NCI-H1417 treated with DMSO at 0.1 percent for 48 hours (cell line): ENCODE measurements at regions not wholly inside any gene's neighbourhood (a gene's known extent, or its start where the extent isn't known, plus 50 kb on each side); places are given as distances from the start of the nearest gene placed in this dataset.

Source experiments
- DNase-seq: peaks from one replicate; lab custom pipeline; 2025; lab: John Stamatoyannopoulos, UW

DNA sequence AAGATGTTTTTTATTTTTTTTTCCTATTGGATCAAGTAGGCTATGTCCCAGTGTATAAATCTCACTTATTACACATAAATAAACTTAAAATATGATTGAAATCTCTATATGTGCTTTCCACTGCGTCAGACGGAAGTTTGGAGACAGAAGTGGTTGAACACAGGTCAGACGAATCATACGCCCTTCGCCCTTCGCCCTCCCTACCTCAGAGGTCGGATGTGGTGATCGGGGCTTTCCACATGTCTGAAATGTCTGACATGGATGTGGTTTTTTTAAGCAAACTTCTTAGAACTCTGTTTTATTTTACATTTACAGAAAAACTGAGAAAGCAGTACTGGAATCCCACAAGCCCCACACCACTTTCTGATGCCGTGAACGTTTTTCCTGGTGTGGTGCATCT lies 344.4 kb downstream of the THBS2 start:
- no peak for DNase-seq

DNA sequence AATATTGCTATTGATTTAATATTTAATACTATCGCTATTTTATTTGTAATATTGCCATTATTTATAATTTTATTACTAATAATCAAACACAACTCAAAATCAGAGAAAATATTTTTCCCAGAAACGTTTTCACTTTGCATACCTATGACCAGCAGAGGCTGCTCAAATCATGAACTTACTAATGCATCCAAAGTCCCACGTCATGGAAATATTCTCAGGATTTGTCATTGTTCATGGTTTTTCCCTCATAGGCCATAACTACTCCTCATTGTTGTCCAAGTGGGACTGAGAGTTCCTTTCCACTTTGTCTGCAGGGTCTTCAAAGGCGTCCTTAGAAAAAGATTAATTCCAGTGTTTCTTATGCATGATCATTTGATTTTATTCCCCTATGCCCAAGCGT lies 344.8 kb downstream of the THBS2 start:
- no peak for DNase-seq

DNA sequence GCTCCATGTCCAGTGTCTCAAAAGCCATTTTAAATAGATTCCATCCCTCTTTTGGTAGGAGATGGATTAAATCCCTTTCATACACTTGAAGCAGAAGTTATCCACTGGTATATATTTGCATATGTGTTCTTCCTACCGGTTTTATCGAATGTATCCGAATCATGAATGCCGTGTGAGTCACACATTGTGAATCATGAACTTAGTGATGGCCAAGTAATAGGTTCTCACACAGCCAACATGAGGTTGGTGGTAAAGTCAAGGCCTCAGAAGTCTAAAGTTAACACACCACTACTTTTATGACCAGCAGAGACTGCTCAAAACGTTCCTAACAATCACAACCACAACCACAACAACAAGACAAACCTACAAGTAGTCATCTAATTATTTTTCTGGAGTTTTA lies 345.5 kb downstream of the THBS2 start:
- DNase-seq: no peak

DNA sequence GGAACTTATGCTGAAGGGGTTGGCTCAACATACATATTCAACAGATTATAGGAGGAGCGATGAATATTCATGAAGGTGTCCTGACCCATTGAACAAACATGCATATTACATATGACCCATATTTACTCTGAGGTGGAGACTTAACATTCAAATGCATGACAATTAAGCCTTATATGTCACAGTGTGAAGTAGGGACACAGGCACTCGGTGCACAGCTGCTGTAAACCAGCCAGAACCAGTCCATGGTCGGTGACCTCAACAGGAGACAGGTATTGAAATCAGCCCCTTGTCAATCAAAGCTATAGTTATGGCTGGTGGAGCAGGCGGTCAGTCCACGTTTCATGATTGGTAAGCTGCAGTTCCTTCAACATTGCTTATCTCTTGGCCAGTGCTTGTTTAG lies 347.3 kb downstream of the THBS2 start:
- no peak for DNase-seq

DNA sequence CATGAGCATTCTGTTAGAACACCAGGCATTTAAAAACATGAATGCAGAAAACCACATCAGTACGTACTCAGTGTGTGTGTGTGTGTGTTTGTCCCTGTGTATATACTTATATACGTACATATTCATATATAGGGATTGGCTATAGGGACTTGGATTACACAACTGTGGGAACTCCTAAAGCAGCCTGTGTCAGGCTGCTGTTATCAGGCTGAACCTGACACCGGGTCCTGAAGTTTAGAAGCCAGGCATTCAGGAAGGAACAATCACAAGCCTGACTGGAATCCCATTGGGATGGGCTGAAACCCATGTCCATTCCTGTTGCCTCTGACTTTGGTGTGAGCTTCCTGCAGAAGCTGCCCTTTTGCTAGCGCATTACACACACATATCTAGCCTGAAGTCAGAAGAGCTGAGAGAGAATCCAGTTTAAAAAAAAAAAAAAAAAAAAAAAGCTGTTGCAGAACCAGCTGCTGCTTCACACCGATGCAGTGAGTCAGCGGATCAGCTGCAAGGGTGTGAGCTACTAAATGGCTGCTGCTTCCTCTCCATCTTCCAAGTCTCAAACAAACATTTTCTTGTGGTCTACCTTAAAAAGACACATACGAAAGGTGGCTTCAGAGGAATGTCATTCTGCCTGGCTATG lies 348.1 kb downstream of the THBS2 start:
- DNase-seq: no peak

DNA sequence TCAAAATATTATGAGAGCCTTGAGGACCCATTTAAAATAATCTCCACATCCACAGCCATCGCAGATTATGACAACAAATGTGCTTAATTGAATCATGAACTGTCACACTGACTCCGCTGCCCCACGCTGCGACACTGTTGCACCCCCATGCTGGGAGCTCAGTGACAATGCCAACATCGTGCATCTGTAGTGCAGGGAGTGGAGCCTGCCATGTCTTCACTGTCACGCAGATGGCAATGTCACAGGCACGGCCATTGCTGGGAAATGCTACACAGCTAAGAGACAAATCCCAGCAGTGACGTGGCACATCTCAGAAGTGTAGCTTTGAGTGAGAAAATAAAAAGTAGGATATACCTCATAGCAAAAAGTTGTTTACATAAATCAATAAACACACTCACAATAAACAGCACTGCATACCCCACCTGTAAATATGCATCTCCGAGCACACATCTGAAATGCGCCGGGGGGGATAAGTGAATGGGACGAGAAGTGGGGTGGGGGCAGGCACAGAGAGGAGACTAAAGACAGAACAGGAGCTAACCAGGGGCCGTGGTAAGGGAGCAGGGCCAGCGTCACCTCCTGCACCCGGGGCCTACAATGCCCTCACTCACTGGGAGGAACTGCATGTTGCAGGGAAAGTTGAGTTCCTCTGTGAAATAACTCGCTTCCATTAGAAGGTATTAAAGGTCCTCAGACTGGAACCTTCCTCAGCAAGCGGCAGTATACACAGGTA lies 349.9 kb downstream of the THBS2 start:
- no peak for DNase-seq

DNA sequence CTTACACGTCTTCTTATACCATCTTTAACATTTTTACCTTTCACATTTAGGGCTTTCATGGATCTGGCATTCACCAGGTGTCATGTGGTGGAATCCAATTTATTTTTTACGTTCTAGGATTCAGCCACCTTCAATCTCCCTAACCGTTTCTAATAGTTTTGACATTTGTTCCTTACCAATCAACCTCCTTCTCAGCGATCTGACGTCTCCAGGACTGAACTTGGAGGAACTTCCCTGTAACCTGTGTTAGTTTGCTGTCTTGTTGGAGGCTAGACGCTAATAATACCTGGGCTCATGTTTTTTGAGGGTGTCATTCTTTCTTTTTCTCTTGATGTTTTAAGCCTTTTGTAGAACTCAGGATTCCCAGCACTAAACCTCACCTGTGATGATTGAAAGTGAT lies 351.6 kb downstream of the THBS2 start:
- DNase-seq: no peak

DNA sequence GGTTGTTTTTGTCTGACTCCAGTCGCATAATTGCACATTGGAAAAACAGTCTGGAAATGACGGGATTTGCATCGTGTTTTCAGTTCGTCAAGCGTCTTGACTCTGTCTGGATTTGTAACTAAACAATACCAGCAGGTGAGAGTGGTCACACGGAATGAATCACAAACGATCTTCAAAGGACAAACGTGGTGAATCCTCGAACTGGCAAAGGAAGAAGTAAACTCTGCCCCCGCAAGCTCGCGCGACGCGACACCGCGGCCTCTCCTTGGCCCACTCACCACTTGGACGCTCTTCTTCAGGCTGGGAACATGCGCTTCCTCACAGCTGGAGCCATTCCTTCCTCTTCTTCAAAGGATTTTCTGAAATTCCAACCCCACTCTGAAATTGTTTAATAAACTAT lies 352.6 kb downstream of the THBS2 start:
- no peak for DNase-seq

DNA sequence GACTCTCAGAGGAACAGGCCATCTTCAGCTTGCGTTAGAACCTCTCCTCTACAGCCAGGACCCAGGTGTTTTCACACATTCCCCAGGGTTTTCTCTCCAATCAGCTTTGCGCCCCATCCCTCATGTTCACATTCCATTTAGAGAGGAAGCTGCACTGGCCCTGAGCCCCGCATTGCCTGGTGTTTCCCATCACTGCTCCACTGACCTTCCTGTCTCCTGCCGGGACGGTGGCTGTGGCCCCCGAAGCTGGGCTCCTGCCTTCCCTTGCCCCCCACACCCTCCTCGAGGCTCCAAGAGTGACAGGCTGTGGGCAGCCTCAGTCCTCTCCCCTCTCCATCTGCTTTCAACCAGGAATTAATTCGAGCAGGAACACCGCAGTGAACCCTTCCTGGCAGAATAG lies 357.3 kb downstream of the THBS2 start:
- DNase-seq: no peak

DNA sequence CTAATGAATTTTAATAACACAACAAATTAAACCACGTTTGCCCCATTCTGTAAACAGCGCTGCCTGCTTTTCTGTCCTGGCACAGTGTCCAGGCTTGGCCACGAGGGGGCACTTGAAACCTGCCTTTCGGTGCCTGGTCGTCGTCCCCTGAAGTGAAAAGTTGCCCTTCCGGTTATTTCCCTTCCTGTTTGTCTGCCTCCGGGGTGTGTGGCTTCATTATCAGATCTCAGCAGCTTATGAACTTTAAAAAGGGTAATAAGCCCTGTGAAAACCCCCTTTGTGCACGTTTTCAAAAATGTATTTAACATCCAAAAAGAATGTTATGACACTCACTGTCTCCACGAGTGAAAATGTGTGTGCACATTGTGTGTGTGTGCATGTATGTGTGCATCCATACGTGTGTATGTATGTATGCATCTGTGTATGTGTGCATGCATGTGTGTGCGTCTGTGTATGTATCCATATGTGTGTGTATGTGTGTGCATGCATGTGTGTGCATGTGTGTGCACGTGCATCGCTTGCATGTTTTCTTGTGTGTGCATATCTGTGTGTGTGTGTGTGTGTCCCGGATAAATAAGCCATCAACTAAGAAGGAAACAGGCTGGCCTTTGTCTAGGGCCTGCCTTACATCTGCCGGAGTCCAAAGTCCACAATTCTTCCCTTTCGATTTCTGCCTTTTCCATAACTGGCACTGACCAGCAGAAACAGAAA lies 358.4 kb downstream of the THBS2 start:
- no peak for DNase-seq

DNA sequence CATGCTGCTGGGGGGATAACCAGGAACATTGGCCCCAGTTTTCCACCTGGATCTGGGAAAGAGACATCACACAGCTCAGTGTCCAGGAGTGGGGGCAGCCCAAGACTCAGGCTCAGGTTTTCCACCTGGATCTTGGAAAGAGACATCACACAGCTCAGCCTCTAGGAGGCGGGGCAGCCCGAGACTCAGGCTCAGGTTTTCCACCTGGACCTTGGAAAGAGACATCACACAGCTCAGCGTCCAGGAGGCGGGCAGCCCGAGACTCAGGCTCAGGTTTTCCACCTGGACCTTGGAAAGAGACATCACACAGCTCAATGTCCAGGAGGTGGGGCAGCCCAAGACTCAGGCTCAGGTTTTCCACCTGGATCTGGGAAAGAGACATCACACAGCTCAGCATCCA lies 361.6 kb downstream of the THBS2 start:
- no peak for DNase-seq

DNA sequence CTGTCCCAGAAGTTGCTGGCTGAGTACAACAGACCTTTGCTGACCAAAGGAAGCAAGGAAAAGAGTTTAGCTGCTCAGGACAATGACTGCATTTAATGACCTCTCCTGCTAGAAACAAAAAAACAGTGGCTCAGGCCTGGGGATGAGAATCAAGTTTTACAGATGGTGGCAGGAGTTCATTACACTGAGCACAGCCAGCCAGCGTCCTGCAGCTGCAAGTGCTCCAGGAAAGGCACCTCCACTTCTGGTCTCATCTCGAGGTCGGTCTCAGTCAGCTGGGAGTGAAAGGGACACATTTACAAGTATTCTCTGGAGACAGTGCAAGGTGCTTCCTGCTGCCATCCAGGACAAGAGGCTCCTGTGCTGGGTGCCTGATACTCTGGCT lies 362.7 kb downstream of the THBS2 start:
- no peak for DNase-seq

DNA sequence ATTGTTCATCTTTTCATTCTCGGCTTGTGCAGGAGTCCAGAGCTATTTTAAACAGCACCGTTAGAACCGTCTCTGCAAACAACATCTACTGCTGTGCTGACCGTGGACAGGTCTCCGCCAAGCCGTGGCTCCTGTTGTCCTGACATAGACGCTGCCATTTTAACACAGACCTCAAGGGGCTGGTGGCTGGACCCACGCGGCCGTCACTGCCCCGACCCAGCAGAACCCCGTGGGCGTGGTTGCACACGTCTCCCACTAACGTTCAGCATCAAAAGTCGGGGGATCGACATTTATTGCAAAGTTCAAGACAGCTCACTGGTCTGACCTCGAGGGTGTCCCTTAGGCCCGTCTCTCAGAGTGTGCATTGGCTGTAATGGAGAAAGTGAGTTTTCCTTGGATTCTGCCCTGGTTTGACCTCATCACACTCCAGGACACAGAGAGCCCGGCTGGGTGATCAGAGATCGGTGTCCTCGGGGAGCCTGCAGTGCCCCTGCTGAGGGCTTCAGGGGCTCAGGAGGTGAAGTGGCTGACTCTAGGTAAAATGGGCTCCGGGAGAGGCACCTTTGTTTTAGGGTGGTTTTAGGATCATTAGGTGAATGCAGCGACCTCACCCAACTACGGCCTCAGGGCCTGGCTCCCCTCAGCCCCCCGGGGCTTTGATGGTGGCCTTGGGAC lies 363.2 kb downstream of the THBS2 start:
- DNase-seq: no peak

DNA sequence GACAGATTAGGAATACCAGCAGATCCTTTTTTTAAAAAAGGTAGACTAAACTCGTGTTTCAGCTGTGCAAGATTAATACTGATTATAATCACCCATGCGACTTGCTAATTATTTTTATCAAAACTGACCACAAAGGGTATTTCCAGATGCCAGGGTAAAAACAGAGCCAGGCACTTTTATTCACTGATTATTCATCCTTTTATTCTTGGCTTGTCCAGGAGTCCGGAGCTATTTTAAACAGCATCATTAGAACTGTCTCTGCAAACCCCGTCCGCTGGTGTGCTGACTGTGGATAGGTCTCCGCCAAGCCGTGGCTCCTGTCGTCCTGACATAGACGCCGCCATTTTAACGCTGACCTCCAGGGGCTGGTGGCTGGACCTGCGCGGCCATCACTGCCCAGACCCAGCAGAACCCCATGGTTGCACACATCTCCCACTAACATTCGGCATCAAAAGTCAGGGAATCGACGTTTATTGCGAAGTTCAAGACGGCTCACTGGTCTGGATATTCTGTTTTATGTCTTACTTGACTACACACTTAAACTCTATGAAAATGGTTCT lies 364.8 kb downstream of the THBS2 start:
- DNase-seq: no peak

DNA sequence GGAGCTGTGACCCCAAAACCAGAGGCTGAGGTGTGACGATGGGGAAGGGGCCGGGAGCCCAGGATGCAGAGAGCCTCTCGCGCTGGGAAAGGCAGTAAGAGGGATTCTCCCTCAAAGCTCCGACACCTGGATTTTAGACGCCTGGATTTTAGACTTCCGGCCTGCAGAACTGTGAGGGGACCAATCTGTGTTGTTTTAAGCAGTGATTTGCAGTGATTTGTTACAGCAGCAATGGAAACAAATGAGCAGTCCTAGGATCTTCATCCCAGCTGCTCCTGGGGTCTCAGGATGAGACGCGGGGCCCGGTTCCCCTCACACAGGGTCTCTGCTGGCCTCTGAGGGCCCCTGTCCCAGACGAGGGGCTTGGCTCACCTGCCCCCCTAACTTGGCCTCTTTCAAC lies 365.5 kb downstream of the THBS2 start:
- no peak for DNase-seq

DNA sequence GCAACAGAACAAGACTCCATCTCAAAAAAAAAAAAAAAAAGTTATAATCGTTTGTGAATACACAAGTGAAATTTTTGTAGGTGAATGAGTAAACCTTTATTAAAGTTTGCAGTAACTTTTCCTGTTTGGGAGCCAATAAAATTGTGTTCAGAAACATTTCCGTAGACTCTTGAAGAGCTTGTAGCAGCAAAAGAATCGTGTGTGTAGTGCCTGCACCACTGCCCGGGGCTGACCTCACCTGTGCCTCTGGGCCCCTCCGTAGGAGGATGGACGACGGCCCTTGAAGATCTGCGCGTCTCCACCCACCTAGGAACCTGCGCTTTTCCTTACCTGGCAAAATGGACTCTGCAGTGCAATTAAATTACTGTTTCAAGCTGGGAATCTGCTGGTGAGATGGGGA lies 366.0 kb downstream of the THBS2 start:
- no peak for DNase-seq

DNA sequence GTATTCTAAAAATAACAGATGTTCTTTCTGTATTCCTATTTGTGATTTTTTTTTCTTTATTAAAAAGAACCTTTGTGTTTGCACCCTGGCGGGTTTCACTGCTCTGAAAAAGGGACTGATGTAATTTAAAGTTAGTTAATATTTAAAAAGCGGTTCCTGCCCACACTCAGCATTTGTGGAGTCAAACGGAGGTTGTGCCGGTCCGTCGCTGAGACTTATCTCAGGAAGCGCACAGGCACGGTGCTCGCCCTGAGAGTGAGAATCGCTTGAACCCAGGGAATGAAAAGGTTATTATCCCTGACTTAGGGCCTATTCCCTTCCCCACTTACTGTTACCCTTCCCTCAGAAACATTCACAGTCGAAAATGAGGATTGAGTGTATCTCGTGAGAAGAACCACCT lies 366.7 kb downstream of the THBS2 start:
- DNase-seq: no peak

DNA sequence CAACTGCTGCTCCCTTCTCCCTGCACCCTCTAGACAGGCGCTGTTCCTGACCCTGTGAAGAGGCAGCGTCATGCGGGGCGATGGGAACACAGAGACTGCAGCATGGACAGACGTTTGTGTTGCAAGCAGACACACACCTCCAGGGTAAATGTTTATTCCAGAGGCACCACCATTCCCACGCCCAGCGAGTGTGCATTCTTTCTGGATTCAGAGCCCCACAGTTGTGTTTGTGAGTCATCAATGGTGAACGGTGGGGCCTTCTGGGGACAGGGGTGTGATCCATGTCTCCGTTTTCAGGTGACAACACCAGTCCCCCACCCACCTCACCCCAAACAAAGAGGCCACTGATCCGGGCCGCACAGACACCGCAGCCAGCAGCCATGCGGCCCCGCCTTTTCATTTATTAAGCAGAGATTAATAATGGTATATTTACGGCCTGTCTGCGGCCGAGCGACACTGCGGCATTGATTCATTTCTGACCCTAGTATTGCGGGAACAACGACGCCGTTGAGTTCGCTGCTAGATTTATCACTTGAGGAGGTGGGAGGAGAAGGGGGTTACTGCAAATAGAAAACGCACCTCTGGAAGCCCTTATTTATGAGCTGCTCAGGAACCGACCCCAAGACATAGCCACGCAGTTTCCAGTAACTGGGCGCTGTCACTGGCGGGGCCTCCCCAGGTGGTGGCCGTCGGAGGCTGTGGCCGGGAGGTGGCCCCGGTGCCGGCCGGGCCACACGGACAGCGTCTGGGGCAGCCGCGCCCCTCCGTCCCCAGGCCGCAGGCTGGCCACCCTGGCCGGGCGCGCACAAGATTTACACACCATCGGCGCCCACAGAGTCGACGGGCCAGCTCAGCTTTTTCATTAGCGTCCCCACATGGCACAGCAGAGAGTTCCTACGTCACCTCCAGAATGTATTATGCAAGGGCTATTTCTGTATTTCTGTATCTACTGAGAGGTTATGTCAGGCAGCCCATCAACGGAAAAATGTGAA lies 367.6 kb downstream of the THBS2 start:
- no peak for DNase-seq

DNA sequence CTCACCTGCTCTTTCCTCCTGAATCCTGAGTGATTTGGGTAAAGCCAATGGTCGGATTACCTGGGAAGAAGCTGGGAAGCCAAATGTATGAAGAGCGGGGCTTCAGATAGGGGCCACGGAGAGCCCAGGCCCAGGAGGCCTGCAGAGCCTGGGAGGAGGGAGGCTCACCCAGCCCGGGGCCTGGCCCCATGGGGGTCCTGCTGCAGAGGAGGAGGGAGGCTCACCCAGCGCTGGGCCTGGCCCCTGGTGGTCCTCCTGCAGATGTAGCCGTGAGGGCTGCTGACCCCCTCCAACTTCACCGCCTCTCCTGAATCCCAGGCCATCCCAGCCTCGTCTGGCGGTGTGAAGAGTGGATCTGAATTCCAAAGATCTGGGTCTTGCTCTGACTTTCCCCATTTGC lies 368.4 kb downstream of the THBS2 start:
- DNase-seq: no peak

DNA sequence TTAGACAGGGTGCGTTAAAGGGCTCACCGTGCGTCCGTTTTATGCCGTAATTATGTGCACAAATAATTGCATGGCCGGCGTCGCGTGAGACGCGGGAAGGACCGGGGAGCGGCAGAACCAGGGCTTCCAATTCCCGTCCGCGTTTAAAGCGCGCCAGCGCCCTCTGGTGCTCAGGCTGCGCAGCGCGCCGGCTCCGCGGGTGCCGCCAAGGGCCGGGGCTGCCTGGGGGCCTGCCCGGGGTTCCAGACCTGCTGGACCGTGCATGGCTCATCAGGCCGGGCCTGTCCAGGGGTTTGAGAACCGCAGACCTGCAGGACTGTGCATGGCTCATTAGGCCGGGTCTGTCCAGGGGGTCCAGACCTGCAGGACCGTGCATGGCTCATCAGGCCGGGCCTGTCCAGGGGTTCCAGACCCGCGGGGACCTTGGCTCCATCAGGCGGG lies 369.0 kb downstream of the THBS2 start:
- no peak for DNase-seq

DNA sequence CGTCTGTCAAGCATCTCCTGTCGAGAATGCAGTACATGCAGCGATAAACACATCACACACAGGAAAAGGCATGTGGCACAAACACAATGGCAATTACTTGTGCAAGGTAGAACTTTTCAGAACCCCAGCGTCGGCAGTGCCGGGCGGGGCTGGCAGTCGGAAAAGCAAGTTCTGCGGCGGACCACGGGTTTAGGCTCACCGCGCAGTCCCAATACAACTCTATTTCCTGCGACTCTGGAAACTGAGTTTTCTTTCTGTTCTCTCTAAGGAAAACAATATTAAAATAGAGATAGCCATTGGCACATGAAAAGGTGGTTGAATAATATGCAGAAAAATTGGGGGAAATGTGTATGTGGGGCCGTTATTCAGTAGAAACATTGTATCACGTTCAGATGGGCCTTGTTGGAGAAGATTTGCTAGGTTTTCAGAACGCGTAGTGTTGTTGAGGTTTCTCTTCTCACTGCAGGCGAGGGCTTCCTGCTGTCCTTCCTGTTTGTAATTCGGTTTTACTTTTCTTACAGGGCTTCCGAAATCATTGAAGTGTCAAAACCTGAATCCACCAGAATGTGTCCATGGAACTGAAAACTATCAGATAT lies 369.5 kb downstream of the THBS2 start:
- no peak for DNase-seq
